MM.1S (cell line): ENCODE measurements at regions not wholly inside any gene's neighbourhood (a gene's known extent, or its start where the extent isn't known, plus 50 kb on each side); places are given as distances from the start of the nearest gene placed in this dataset.

Experiments used
- DNase-seq: peaks from one replicate; pipeline ENCODE4 v3.0.0-alpha.2; 2015
- H2AFZ ChIP-seq: fragments of 300-600 bp; sonication (generic); 2 replicates; pipeline ENCODE4 v1.6.0; 2016; ENCODE audit warnings: antibody characterized with exemption, low read length
- H3F3A ChIP-seq: fragments of 300-600 bp; sonication (generic); 2 replicates; pipeline ENCODE4 v1.6.1; 2016; ENCODE audit warnings: mild to moderate bottlenecking, antibody characterized with exemption, low read length, moderate library complexity, mixed read lengths; ENCODE audit not compliant: insufficient read depth
- H3K27ac ChIP-seq: fragments of 300-600 bp; sonication (generic); 2 replicates; pipeline ENCODE4 v1.5.1; 2016; ENCODE audit warnings: mild to moderate bottlenecking, low read length
- H3K27me3 ChIP-seq: fragments of 300-600 bp; sonication (generic); replicated peaks from 2 replicates; pipeline ENCODE4 v1.6.0; 2016; ENCODE audit warnings: low read length; ENCODE audit not compliant: insufficient read depth
- H3K36me3 ChIP-seq: fragments of 300-600 bp; sonication (generic); replicated peaks from 2 replicates; pipeline ENCODE4 v1.6.1; 2016; ENCODE audit warnings: mild to moderate bottlenecking, low read length, mixed read lengths; ENCODE audit not compliant: insufficient read depth
- H3K4me1 ChIP-seq: fragments of 300-600 bp; sonication (generic); 2 replicates; pipeline ENCODE4 v1.6.1; 2016; ENCODE audit warnings: low read length, mixed read lengths
- H3K4me2 ChIP-seq: fragments of 300-600 bp; sonication (generic); 2 replicates; pipeline ENCODE4 v1.6.0; 2016; ENCODE audit warnings: low read depth, low read length
- H3K4me3 ChIP-seq: fragments of 300-600 bp; sonication (generic); 2 replicates; pipeline ENCODE4 v1.5.1; 2016; ENCODE audit warnings: low read length, mixed read lengths
- H3K79me2 ChIP-seq: fragments of 300-600 bp; sonication (generic); 2 replicates; pipeline ENCODE4 v1.6.1; 2016; ENCODE audit warnings: mixed run types, low read length, mixed read lengths
- H3K9ac ChIP-seq: fragments of 300-600 bp; sonication (generic); 2 replicates; pipeline ENCODE4 v1.6.1; 2016; ENCODE audit warnings: low read length, mixed read lengths
- H3K9me2 ChIP-seq: fragments of 300-600 bp; sonication (generic); replicated peaks from 2 replicates; pipeline ENCODE4 v1.6.1; 2016; ENCODE audit warnings: mild to moderate bottlenecking, low read length, mixed read lengths; ENCODE audit not compliant: insufficient read depth
- H3K9me3 ChIP-seq: fragments of 300-600 bp; sonication (generic); replicated peaks from 2 replicates; pipeline ENCODE4 v1.6.1; 2016; ENCODE audit warnings: mild to moderate bottlenecking, low read length, mixed read lengths; ENCODE audit not compliant: insufficient read depth
- H4K20me1 ChIP-seq: fragments of 300-600 bp; sonication (generic); 2 replicates; pipeline ENCODE4 v1.6.1; 2016; ENCODE audit warnings: mild to moderate bottlenecking, low read length, moderate library complexity, mixed read lengths; ENCODE audit not compliant: insufficient read depth
- CTCF ChIP-seq: fragments of 300-600 bp; sonication (generic); IDR thresholded peaks from 2 replicates; pipeline ENCODE4 v1.5.1; 2016; ENCODE audit warnings: antibody characterized with exemption, low read length, mixed read lengths
- EZH2 ChIP-seq: fragments of 300-600 bp; sonication (generic); optimal IDR thresholded peaks from 2 replicates; pipeline ENCODE3; 2017; ENCODE audit warnings: low read depth, mild to moderate bottlenecking, antibody characterized with exemption, low read length, mixed read lengths
- EZH2phosphoT487 ChIP-seq: fragments of 300-600 bp; sonication (generic); IDR thresholded peaks from 2 replicates; pipeline ENCODE4 v1.6.1; 2018; ENCODE audit warnings: antibody characterized with exemption, low read length

GRCh38 chr13:53863520-53863919, 834.9 kb downstream of the OLFM4 start:
- H3K9me2 ChIP-seq = no peaks in the 10 kb centered on the region
- no peak overlapping the region for H3K4me3 ChIP-seq
- H3K27ac ChIP-seq = no peak overlapping the region
- TF ChIP-seq EZH2 (no peak), EZH2phosphoT487 (no peak), CTCF (no peak)
- no peak overlapping the region for H3K9ac ChIP-seq
- H2AFZ ChIP-seq = no peak overlapping the region
- no peaks in the 10 kb centered on the region for H3F3A ChIP-seq
- H3K79me2 ChIP-seq = no peaks in the 10 kb centered on the region
- H4K20me1 ChIP-seq = no peaks in the 10 kb centered on the region
- H3K4me1 ChIP-seq = no peaks in the 10 kb centered on the region
- no peaks in the 10 kb centered on the region for H3K9me3 ChIP-seq
- no peaks in the 10 kb centered on the region for H3K36me3 ChIP-seq
- DNase-seq = no peak
- H3K27me3 ChIP-seq = no peaks in the 10 kb centered on the region
- no peak overlapping the region for H3K4me2 ChIP-seq

GRCh38 chr13:53873558-53873957, 844.9 kb downstream of the OLFM4 start:
- Histone ChIP-seq H3K9me3 (no peaks in the 10 kb centered on the region), H3K9me2 (no peaks in the 10 kb centered on the region), H3K27ac (no peak overlapping the region), H3K36me3 (no peaks in the 10 kb centered on the region), H2AFZ (no peak overlapping the region), H4K20me1 (no peaks in the 10 kb centered on the region), H3K27me3 (no peaks in the 10 kb centered on the region), H3K4me2 (no peak overlapping the region), H3K4me3 (no peak overlapping the region), H3K9ac (no peak overlapping the region), H3K79me2 (no peaks in the 10 kb centered on the region), H3K4me1 (no peaks in the 10 kb centered on the region), H3F3A (no peaks in the 10 kb centered on the region)
- TF ChIP-seq EZH2 (no peak), EZH2phosphoT487 (no peak), CTCF (no peak)
- DNase-seq = no peak

GRCh38 chr13:53878861-53879260, 850.2 kb downstream of the OLFM4 start:
- DNase-seq = no peak

More at GRCh38 chr13:53878861-53879260, 850.2 kb downstream of the OLFM4 start:
- H3K9ac ChIP-seq = no peak overlapping the region
- H3K9me3 ChIP-seq = no peaks in the 10 kb centered on the region
- H3K4me2 ChIP-seq = no peak overlapping the region
- no peaks in the 10 kb centered on the region for H3K9me2 ChIP-seq
- H3F3A ChIP-seq = no peaks in the 10 kb centered on the region
- no peak overlapping the region for H2AFZ ChIP-seq
- no peaks in the 10 kb centered on the region for H3K27me3 ChIP-seq
- H4K20me1 ChIP-seq = no peaks in the 10 kb centered on the region
- no peak overlapping the region for H3K4me3 ChIP-seq
- no peaks in the 10 kb centered on the region for H3K36me3 ChIP-seq
- no peak overlapping the region for H3K27ac ChIP-seq
- H3K79me2 ChIP-seq = no peaks in the 10 kb centered on the region
- no peaks in the 10 kb centered on the region for H3K4me1 ChIP-seq
- no peak for TF ChIP-seq EZH2phosphoT487
- TF ChIP-seq EZH2 = no peak
- no peak for TF ChIP-seq CTCF
